A549 (cell line): ENCODE measurements at regions not wholly inside any gene's neighbourhood (a gene's known extent, or its start where the extent isn't known, plus 50 kb on each side); places are given as distances from the start of the nearest gene placed in this dataset.

ENCODE experiments used
- ATAC-seq, 2 experiments: fragments of 200-7000 bp in 1 of 2; fragments of >200 bp in 1 of 2; cut with Nextera tagmentation in 1 of 2; cut with Tn5 transposase in 1 of 2; 3 replicates each; pipeline versions ENCODE4 v1.8.0 to v1.9.1; 2018 to 2020; ENCODE audit warnings: mild to moderate bottlenecking in 1 of 2, moderate library complexity in 1 of 2
- CTCF ChIA-PET: fragments of 300-600 bp; sonication (Branson Sonifier 250); formaldehyde crosslinking; extraction: SDS; loops from one replicate; lab custom pipeline; 2021; ENCODE audit warnings: antibody characterized with exemption, inconsistent platforms; lab: Yijun Ruan, JAX
- POLR2A ChIA-PET: fragments of 350-600 bp; formaldehyde crosslinking; extraction: SDS; loops from one replicate; lab custom pipeline; 2021; ENCODE audit warnings: antibody characterized with exemption, inconsistent platforms; lab: Yijun Ruan, JAX
- DNase-seq, 2 experiments: peaks; one replicate each; pipeline versions ENCODE4 v3.0.0 to v3.0.0-alpha.2; 2011 to 2016; ENCODE audit warnings: low read depth in 1 of 2, low spot score in 1 of 2
- FAIRE-seq: peaks from 2 replicates; lab custom pipeline; 2011; peaks lifted over from hg19 to GRCh38; lab: Jason Lieb, UNC
- H3K27ac ChIP-seq, 2 experiments: fragments of >200 bp; sonication (Bioruptor Twin); formaldehyde crosslinking; 3 replicates each; pipeline ENCODE4 v1.5.1; 2016 to 2017
- H3K4me1 ChIP-seq: fragments of >200 bp; sonication (Bioruptor Twin); formaldehyde crosslinking; 3 replicates; pipeline ENCODE4 v1.6.1; 2016
- H3K4me2 ChIP-seq: fragments of >200 bp; sonication (Bioruptor Twin); formaldehyde crosslinking; 3 replicates; pipeline ENCODE4 v1.6.1; 2016
- H3K4me3 ChIP-seq: fragments of >200 bp; sonication (Bioruptor Twin); formaldehyde crosslinking; 3 replicates; pipeline ENCODE4 v1.5.1; 2016
- H3K9me3 ChIP-seq: fragments of >200 bp; sonication (Bioruptor Twin); formaldehyde crosslinking; 3 replicates; pipeline ENCODE4 v1.6.1; 2016
- BCL3 ChIP-seq: fragments of >200 bp; sonication (Bioruptor Twin); formaldehyde crosslinking; IDR thresholded peaks from 3 replicates; pipeline ENCODE4 v1.6.1; 2016
- CEBPB ChIP-seq, 2 experiments: fragments of >200 bp in 1 of 2; sonication (Bioruptor Twin) in 1 of 2; formaldehyde crosslinking in 1 of 2; IDR thresholded peaks; 2 replicates each; pipeline ENCODE4 v1.6.1; 2012 to 2016
- CHD2 ChIP-seq: fragments of 150-350 bp; IDR thresholded peaks from 2 replicates; pipeline ENCODE4 v1.6.1; 2014; ENCODE audit warnings: low read length; ENCODE audit not compliant: partially characterized antibody
- CHD4 ChIP-seq: fragments of 200-600 bp; sonication (generic); IDR thresholded peaks from 2 replicates; pipeline ENCODE4 v1.6.1; 2016; ENCODE audit warnings: antibody characterized with exemption, mild to moderate bottlenecking, borderline replicate concordance
- EHMT2 ChIP-seq: fragments of 200-600 bp; sonication (generic); IDR thresholded peaks from 2 replicates; pipeline ENCODE4 v1.6.1; 2016; ENCODE audit warnings: antibody characterized with exemption, low read depth, mild to moderate bottlenecking, moderate library complexity
- ELK1 ChIP-seq: fragments of 150-350 bp; IDR thresholded peaks from 2 replicates; pipeline ENCODE4 v1.6.1; 2014; ENCODE audit warnings: low read depth, mild to moderate bottlenecking, low read length
- FOSB ChIP-seq: fragments of 250-450 bp; sonication (Bioruptor Pico); IDR thresholded peaks from 2 replicates; pipeline ENCODE4 v1.5.0; 2020; ENCODE audit warnings: mild to moderate bottlenecking, moderate library complexity
- FOSL2 ChIP-seq, 2 experiments: fragments of 450-650 bp in 1 of 2; fragments of >200 bp in 1 of 2; sonication (Bioruptor Twin) in 1 of 2; formaldehyde crosslinking; IDR thresholded peaks; 2 replicates each; pipeline versions ENCODE4 v1.5.0 to v1.6.1; 2016 to 2020; ENCODE audit warnings: mild to moderate bottlenecking in 1 of 2, moderate library complexity in 1 of 2
- FOXS1 ChIP-seq: fragments of 250-450 bp; sonication (Bioruptor Pico); IDR thresholded peaks from 2 replicates; pipeline ENCODE4 v1.5.0; 2020; ENCODE audit warnings: mild to moderate bottlenecking, moderate library complexity
- GATA3 ChIP-seq: IDR thresholded peaks from 2 replicates; pipeline ENCODE4 v1.6.1; 2012; ENCODE audit warnings: borderline replicate concordance
- HDAC2 ChIP-seq: fragments of 200-600 bp; sonication (generic); IDR thresholded peaks from 2 replicates; pipeline ENCODE4 v1.6.1; 2016
- HEYL ChIP-seq: fragments of 250-450 bp; sonication (Bioruptor Pico); IDR thresholded peaks from 2 replicates; pipeline ENCODE4 v1.8.0; 2021; ENCODE audit warnings: mild to moderate bottlenecking, moderate library complexity
- HOXB13 ChIP-seq: fragments of 250-450 bp; sonication (Bioruptor Pico); IDR thresholded peaks from 2 replicates; pipeline ENCODE4 v1.5.0; 2020; ENCODE audit warnings: low read depth, mild to moderate bottlenecking, moderate library complexity
- MAFK ChIP-seq: fragments of 450-650 bp; IDR thresholded peaks from 2 replicates; pipeline ENCODE4 v1.6.1; 2014; ENCODE audit not compliant: partially characterized antibody
- MYC ChIP-seq: IDR thresholded peaks from 2 replicates; pipeline ENCODE4 v1.6.1; 2012; ENCODE audit warnings: mild to moderate bottlenecking, inconsistent platforms, low read length, improper control_type of control experiment, borderline replicate concordance
- NFE2L2 ChIP-seq: fragments of 150-350 bp; conservative IDR thresholded peaks from 2 replicates; pipeline ENCODE4 v1.6.1; 2014; ENCODE audit warnings: low read length
- NR3C1 ChIP-seq: fragments of >200 bp; sonication (Bioruptor Twin); formaldehyde crosslinking; IDR thresholded peaks from 3 replicates; pipeline ENCODE4 v1.6.1; 2017
- POLR2A ChIP-seq: IDR thresholded peaks from 2 replicates; pipeline ENCODE4 v1.6.1; 2012; ENCODE audit warnings: mild to moderate bottlenecking, low read length
- RNF2 ChIP-seq: fragments of 200-600 bp; sonication (generic); IDR thresholded peaks from 2 replicates; pipeline ENCODE4 v1.6.1; 2016; ENCODE audit warnings: low read depth, mild to moderate bottlenecking, antibody characterized with exemption, moderate library complexity, borderline replicate concordance
- SMC3 ChIP-seq: fragments of >200 bp; sonication (Bioruptor Twin); formaldehyde crosslinking; IDR thresholded peaks from 3 replicates; pipeline ENCODE4 v1.6.1; 2018; ENCODE audit warnings: inconsistent platforms
- ZNF302 ChIP-seq: fragments of 250-450 bp; sonication (Bioruptor Pico); IDR thresholded peaks from 2 replicates; pipeline ENCODE4 v1.9.0; 2021; ENCODE audit warnings: inconsistent platforms, mild to moderate bottlenecking, moderate library complexity
- ZSCAN20 ChIP-seq: fragments of 250-450 bp; sonication (Bioruptor Pico); IDR thresholded peaks from 2 replicates; pipeline ENCODE4 v1.8.0; 2022; ENCODE audit warnings: mild to moderate bottlenecking, moderate library complexity
- WGBS: methylation state at CpG from one replicate; pipeline ENCODE4 v1.1.6; 2017; ENCODE audit errors: missing lambda C conversion rate; 5-methylcytosine and 5-hydroxymethylcytosine counted together
- TF ChIP-seq, protein P1 (sequence below): fragments of 250-450 bp; sonication (Bioruptor Pico); IDR thresholded peaks from 2 replicates; pipeline ENCODE4 v1.5.0; 2021; ENCODE audit warnings: mild to moderate bottlenecking, moderate library complexity, borderline replicate concordance
- TF ChIP-seq, protein P2 (sequence below): fragments of >200 bp; sonication (Bioruptor Twin); formaldehyde crosslinking; IDR thresholded peaks from 2 replicates; pipeline ENCODE4 v1.6.1; 2016
- TF ChIP-seq, protein P3 (sequence below): fragments of 250-450 bp; sonication (Bioruptor Pico); IDR thresholded peaks from 2 replicates; pipeline ENCODE4 v1.5.0; 2020; ENCODE audit warnings: low read depth, mild to moderate bottlenecking, moderate library complexity

- ChIA-PET CTCF (interaction anchor here (1.3 kb wide), 1 partner anchor 9 kb away, joined by 3 read pairs; no protein-coding TSS in a partner anchor), POLR2A (no interaction called here)
- WGBS, result 0% methylated on average over 3 of the region's 3 CpGs
- Histone ChIP-seq H3K9me3 (no peaks in the 10 kb centered on the region), H3K27ac (no peak overlapping the region), H3K4me2 (no peak overlapping the region), H3K4me1 (no peaks in the 10 kb centered on the region), H3K4me3 (no peak overlapping the region)
- FAIRE-seq (no peak), DNase-seq (no peak), ATAC-seq (no peak)
- TF ChIP-seq BCL3, result no peak
- no peak for TF ChIP-seq GATA3
- TF ChIP-seq, protein P1, sequence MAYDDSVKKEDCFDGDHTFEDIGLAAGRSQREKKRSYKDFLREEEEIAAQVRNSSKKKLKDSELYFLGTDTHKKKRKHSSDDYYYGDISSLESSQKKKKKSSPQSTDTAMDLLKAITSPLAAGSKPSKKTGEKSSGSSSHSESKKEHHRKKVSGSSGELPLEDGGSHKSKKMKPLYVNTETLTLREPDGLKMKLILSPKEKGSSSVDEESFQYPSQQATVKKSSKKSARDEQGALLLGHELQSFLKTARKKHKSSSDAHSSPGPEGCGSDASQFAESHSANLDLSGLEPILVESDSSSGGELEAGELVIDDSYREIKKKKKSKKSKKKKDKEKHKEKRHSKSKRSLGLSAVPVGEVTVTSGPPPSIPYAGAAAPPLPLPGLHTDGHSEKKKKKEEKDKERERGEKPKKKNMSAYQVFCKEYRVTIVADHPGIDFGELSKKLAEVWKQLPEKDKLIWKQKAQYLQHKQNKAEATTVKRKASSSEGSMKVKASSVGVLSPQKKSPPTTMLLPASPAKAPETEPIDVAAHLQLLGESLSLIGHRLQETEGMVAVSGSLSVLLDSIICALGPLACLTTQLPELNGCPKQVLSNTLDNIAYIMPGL (CRISPR knock-in tag), result no peak
- TF ChIP-seq HDAC2, result no peak
- TF ChIP-seq, protein P2, sequence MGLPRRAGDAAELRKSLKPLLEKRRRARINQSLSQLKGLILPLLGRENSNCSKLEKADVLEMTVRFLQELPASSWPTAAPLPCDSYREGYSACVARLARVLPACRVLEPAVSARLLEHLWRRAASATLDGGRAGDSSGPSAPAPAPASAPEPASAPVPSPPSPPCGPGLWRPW, result no peak
Measured at GRCh38 chr4:127578491-127578890, 54.3 kb upstream of the INTU start.

DNA sequence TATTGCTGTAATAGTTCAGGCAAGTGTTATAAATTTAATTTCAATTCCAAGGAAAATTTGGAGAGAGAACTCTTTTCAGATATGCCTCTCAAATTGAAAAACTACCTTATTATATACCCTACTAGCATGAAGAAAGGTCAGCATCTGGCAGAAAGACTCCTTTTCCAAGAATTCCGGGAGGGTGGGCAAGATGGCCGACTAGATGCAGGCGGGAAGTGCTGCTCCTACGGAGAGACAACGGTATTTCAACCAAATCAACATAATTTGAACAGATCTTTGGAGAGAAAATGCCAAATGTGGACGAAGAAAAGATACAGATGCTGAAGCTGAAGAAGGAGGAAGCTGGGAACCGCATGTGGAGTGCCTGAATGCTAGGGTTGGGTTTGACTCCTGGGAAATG lies 53.8 kb upstream of the INTU start:
- ChIA-PET POLR2A (no interaction called here), CTCF (no interaction called here)
- H3K4me3 ChIP-seq, result no peak overlapping the region
- WGBS, result 69% methylated on average over 7 of the region's 7 CpGs
- no peak for ATAC-seq
- H3K27ac ChIP-seq, result no peak overlapping the region
- no peaks in the 10 kb centered on the region for H3K4me1 ChIP-seq
- no peak for TF ChIP-seq ELK1
- TF ChIP-seq EHMT2, result no peak
- DNase-seq, result no peak
- FAIRE-seq, result no peak
- H3K9me3 ChIP-seq, result no peaks in the 10 kb centered on the region
- H3K4me2 ChIP-seq, result no peak overlapping the region

- DNase-seq, result no peak
- Histone ChIP-seq H3K4me1 (no peaks in the 10 kb centered on the region), H3K4me2 (no peak overlapping the region), H3K4me3 (no peak overlapping the region), H3K9me3 (no peaks in the 10 kb centered on the region), H3K27ac (no peak overlapping the region)
- ChIA-PET CTCF (no interaction called here), POLR2A (no interaction called here)
- TF ChIP-seq CHD4 (no peak), HEYL (CRISPR knock-in tag) (no peak), HOXB13 (no peak), CEBPB (IDR thresholded peaks at IDR 0.05) (no peak), ZSCAN20 (CRISPR knock-in tag) (no peak)
- FAIRE-seq, result no peak
- 71% methylated on average over 10 of the region's 12 CpGs for WGBS
- ATAC-seq, result no peak
Measured at GRCh38 chr4:127579821-127580220, 52.9 kb upstream of the INTU start.

DNA sequence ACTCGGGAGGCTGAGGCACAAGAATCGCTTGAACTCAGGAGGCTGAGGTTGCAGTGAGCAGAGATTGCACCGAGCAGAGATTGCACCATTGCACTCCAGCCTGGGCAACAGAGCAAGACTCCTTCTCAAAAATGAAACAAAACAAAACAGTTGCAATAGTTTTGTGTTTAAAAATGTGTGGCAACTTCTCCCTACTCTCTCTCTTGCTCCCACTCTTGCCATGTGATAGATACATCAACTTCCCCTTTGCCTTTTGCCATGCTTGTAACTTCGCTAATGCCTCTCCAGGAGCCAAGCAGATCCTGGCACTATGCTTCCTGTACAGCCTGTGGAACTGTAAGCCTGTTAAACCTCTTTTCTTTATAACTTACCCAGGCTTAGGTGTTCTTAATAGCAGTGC lies 52.5 kb upstream of the INTU start:
- WGBS, result 44% methylated on average over 4 of the region's 4 CpGs
- ATAC-seq, result no peak
- FAIRE-seq, result no peak
- TF ChIP-seq CHD4 (no peak), BCL3 (no peak), FOSB (no peak), SMC3 (no peak), MAFK (no peak), NFE2L2 (no peak), FOXS1 (CRISPR knock-in tag) (no peak), MYC (no peak), CEBPB (IDR thresholded peaks at IDR 0.05) (no peak), FOSL2 (IDR thresholded peaks at IDR 0.05) (no peak), FOSL2 (CRISPR knock-in tag; IDR thresholded peaks at IDR 0.05) (no peak), HEYL (CRISPR knock-in tag) (no peak), ZSCAN20 (CRISPR knock-in tag) (no peak), RNF2 (no peak), CHD2 (no peak), NR3C1 (no peak), POLR2A (no peak), ZNF302 (CRISPR knock-in tag) (no peak), GATA3 (no peak)
- TF ChIP-seq, protein P3, sequence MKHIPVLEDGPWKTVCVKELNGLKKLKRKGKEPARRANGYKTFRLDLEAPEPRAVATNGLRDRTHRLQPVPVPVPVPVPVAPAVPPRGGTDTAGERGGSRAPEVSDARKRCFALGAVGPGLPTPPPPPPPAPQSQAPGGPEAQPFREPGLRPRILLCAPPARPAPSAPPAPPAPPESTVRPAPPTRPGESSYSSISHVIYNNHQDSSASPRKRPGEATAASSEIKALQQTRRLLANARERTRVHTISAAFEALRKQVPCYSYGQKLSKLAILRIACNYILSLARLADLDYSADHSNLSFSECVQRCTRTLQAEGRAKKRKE (CRISPR knock-in tag), result no peak

More for the DNA sequence above, 52.5 kb upstream of the INTU start:
- no peak overlapping the region for H3K4me2 ChIP-seq
- no peaks in the 10 kb centered on the region for H3K4me1 ChIP-seq
- DNase-seq, result no peak
- no peaks in the 10 kb centered on the region for H3K9me3 ChIP-seq
- H3K27ac ChIP-seq, result no peak overlapping the region
- CTCF ChIA-PET, result no interaction called here
- POLR2A ChIA-PET, result no interaction called here
- H3K4me3 ChIP-seq, result no peak overlapping the region
